ENCODE measurements at regions not wholly inside any gene's neighbourhood (a gene's known extent, or its start where the extent isn't known, plus 50 kb on each side); places are given as distances from the start of the nearest gene placed in this dataset.

GRCh38 chr12:131313635-131314034 lies 359.9 kb downstream of the ADGRD1 start:
- Histone ChIP-seq H4K5ac (ENCODE audit: insufficient read length, low read depth, low read length) (no peak overlapping the region), H3K4ac (replicated peaks; ENCODE audit: insufficient read length, low read depth, low read length) (no peak overlapping the region), H3K36me3 (ENCODE audit: control insufficient read depth in 2 of 4, insufficient read depth in 4 of 4, low read length in 3 of 4) (no peaks in the 10 kb centered on the region), H3K56ac (replicated peaks; ENCODE audit: insufficient read length, low read depth, low read length) (no peak overlapping the region), H4K91ac (replicated peaks; ENCODE audit: insufficient read length, low read length) (no peak overlapping the region), H2BK5ac (ENCODE audit: low read depth, low read length) (no peak overlapping the region), H3K23ac (ENCODE audit: insufficient read length) (no peak overlapping the region), H2BK120ac (replicated peaks; ENCODE audit: low read depth, low read length) (no peak overlapping the region), H3K27me3 (replicated peaks in 1 of 4; ENCODE audit: control insufficient read depth in 3 of 4, extremely low read depth in 1 of 4, insufficient read depth in 3 of 4, low read length in 3 of 4) (no peaks in the 10 kb centered on the region), H3K27ac (ENCODE audit: low read depth, low read length) (no peak overlapping the region), H3K4me3 (ENCODE audit: extremely low read depth in 1 of 4, insufficient read depth in 2 of 4, low read depth in 3 of 4, low read length in 4 of 4) (no peak overlapping the region), H2BK15ac (ENCODE audit: low read length) (no peak overlapping the region), H3K9me3 (ENCODE audit: insufficient read depth in 2 of 2, low read depth in 1 of 2, low read length in 1 of 2) (peaks cover 0 to 9% of the 10 kb centered on the region in 2 experiments; a peak in 3 of 4 replicates), H3K18ac (ENCODE audit: extremely low read depth, low read length) (no peak overlapping the region), H4K8ac (ENCODE audit: extremely low read depth, insufficient read depth, low read length) (no peak overlapping the region; the same call in 1 of the 2 replicates), H3K4me2 (ENCODE audit: insufficient read depth in 1 of 2, low read depth in 2 of 2, low read length in 2 of 2) (no peak overlapping the region), H2BK20ac (ENCODE audit: low read length) (no peak overlapping the region), H2AFZ (ENCODE audit: low read length) (no peak overlapping the region), H3K79me2 (ENCODE audit: control insufficient read depth in 1 of 2, insufficient read depth in 2 of 2, low read length in 2 of 2) (no peaks in the 10 kb centered on the region), H2AK5ac (ENCODE audit: low read depth, low read length) (no peak overlapping the region), H2BK12ac (ENCODE audit: low read depth, low read length) (no peak overlapping the region), H3K4me1 (replicated peaks in 1 of 4; ENCODE audit: control insufficient read depth in 3 of 4, insufficient read depth in 4 of 4, low read length in 3 of 4) (peaks cover 0 to 13% (median 5%) of the 10 kb centered on the region in 4 experiments; a peak in 5 of 7 replicates), H3K79me1 (ENCODE audit: low read depth, low read length) (no peaks in the 10 kb centered on the region), H3K23me2 (ENCODE audit: low read depth, low read length) (peaks cover 15% of the 10 kb centered on the region; the same call in 1 of the 2 replicates), H3K14ac (ENCODE audit: insufficient read length) (no peak overlapping the region), H3K9ac (replicated peaks in 1 of 4; ENCODE audit: extremely low read depth in 1 of 4, low read depth in 3 of 4, low read length in 3 of 4) (no peak overlapping the region), H4K20me1 (replicated peaks in 1 of 2; ENCODE audit: control insufficient read depth in 1 of 2, insufficient read depth in 2 of 2, low read length in 2 of 2) (no peaks in the 10 kb centered on the region)
- whole genome bisulfite sequencing, 2 experiments (ENCODE audit: extremely low coverage in 1 of 2, insufficient coverage in 1 of 2, insufficient read length in 1 of 2, insufficient replicate concordance in 2 of 2, low coverage in 1 of 2, low lambda C conversion rate in 2 of 2, missing lambda C conversion rate in 1 of 2) = 88% methylated on average over 3 of the region's 4 CpGs; no CpG with 5 or more reads in 1 of the 2 experiments
- no peak for FAIRE-seq
- ChIA-PET CTCF (ENCODE audit: partially characterized antibody) (no interaction called here), POLR2A (ENCODE audit: partially characterized antibody) (no interaction called here)
- DNase-seq (ENCODE audit: low read depth in 1 of 2, low spot score in 2 of 2) = no peak
- TF ChIP-seq, protein P1, sequence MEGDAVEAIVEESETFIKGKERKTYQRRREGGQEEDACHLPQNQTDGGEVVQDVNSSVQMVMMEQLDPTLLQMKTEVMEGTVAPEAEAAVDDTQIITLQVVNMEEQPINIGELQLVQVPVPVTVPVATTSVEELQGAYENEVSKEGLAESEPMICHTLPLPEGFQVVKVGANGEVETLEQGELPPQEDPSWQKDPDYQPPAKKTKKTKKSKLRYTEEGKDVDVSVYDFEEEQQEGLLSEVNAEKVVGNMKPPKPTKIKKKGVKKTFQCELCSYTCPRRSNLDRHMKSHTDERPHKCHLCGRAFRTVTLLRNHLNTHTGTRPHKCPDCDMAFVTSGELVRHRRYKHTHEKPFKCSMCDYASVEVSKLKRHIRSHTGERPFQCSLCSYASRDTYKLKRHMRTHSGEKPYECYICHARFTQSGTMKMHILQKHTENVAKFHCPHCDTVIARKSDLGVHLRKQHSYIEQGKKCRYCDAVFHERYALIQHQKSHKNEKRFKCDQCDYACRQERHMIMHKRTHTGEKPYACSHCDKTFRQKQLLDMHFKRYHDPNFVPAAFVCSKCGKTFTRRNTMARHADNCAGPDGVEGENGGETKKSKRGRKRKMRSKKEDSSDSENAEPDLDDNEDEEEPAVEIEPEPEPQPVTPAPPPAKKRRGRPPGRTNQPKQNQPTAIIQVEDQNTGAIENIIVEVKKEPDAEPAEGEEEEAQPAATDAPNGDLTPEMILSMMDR (IDR thresholded peaks at IDR 0.05; ENCODE audit: control extremely low read depth in 1 of 3, insufficient read depth in 1 of 3, low read depth in 1 of 3, low read length in 3 of 3) = no peak
- TF ChIP-seq TAF1 (IDR thresholded peaks at IDR 0.05; ENCODE audit: low read depth, low read length) (no peak), RAD21 (IDR thresholded peaks at IDR 0.05 in 1 of 2, conservative IDR thresholded peaks at IDR 0.05 in 1 of 2; ENCODE audit: low read depth in 2 of 2, low read length in 2 of 2) (no peak), POU5F1 (IDR thresholded peaks at IDR 0.05; ENCODE audit: low read depth, low read length) (no peak), RXRA (IDR thresholded peaks at IDR 0.05; ENCODE audit: insufficient read depth, low read depth, low read length) (no peak), EGR1 (IDR thresholded peaks at IDR 0.05; ENCODE audit: borderline replicate concordance, low read depth, low read length) (no peak), BRCA1 (IDR thresholded peaks at IDR 0.05; ENCODE audit: low read depth, low read length) (no peak), EP300 (IDR thresholded peaks at IDR 0.05; ENCODE audit: borderline replicate concordance in 1 of 2, low read depth in 2 of 2, low read length in 2 of 2) (no peak), SIN3A (conservative IDR thresholded peaks at IDR 0.05 in 1 of 2, IDR thresholded peaks at IDR 0.05 in 1 of 2; ENCODE audit: low read depth in 1 of 2, low read length in 2 of 2) (no peak), MAFK (IDR thresholded peaks at IDR 0.05; ENCODE audit: low read depth, low read length) (no peak), SIX5 (IDR thresholded peaks at IDR 0.05; ENCODE audit: low read depth, low read length) (no peak), CHD1 (IDR thresholded peaks at IDR 0.05; ENCODE audit: low read depth, low read length) (no peak)

Data from H1 (cell line).